ENCODE measurements at regions not wholly inside any gene's neighbourhood (a gene's known extent, or its start where the extent isn't known, plus 50 kb on each side); places are given as distances from the start of the nearest gene placed in this dataset.

GRCh38 chr5:144941004-144941403 is 770.3 kb downstream of the KCTD16 start:
- TF ChIP-seq EZH2 (conservative IDR thresholded peaks at IDR 0.05; ENCODE audit: low read depth, low read length) (no peak), RXRA (CRISPR knock-in tag; IDR thresholded peaks at IDR 0.05) (no peak), HMG20B (CRISPR knock-in tag; conservative IDR thresholded peaks at IDR 0.05) (no peak), CBX1 (IDR thresholded peaks at IDR 0.05; ENCODE audit: low read depth) (no peak), HNRNPL (IDR thresholded peaks at IDR 0.05; ENCODE audit: low read depth, low read length) (no peak), ZBTB40 (IDR thresholded peaks at IDR 0.05) (no peak), ZBTB40 (CRISPR knock-in tag; IDR thresholded peaks at IDR 0.05) (no peak), MAZ (IDR thresholded peaks at IDR 0.05; ENCODE audit: borderline replicate concordance, low read depth, low read length) (no peak), MAZ (CRISPR knock-in tag; IDR thresholded peaks at IDR 0.05; ENCODE audit: low read depth) (no peak), MXI1 (IDR thresholded peaks at IDR 0.05; ENCODE audit: borderline replicate concordance, low read depth, low read length) (no peak), ZNF878 (CRISPR knock-in tag; IDR thresholded peaks at IDR 0.05) (no peak), POLR2AphosphoS2 (IDR thresholded peaks at IDR 0.05; ENCODE audit: low read depth, low read length) (no peak), MAFK (conservative IDR thresholded peaks at IDR 0.05 in 1 of 2, IDR thresholded peaks at IDR 0.05 in 1 of 2; ENCODE audit: low read length in 2 of 2) (no peak), SRF (IDR thresholded peaks at IDR 0.05; ENCODE audit: low read depth, low read length) (no peak)
- TF ChIP-seq, protein P1, sequence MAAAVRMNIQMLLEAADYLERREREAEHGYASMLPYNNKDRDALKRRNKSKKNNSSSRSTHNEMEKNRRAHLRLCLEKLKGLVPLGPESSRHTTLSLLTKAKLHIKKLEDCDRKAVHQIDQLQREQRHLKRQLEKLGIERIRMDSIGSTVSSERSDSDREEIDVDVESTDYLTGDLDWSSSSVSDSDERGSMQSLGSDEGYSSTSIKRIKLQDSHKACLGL (CRISPR knock-in tag; IDR thresholded peaks at IDR 0.05) = no peak

Measured in HepG2 (cell line).